GM20000 (cell line): ENCODE measurements at regions not wholly inside any gene's neighbourhood (a gene's known extent, or its start where the extent isn't known, plus 50 kb on each side); places are given as distances from the start of the nearest gene placed in this dataset.

ENCODE experiments used
- DNase-seq: peaks from one replicate; pipeline ENCODE4 v3.0.0; 2012; ENCODE audit warnings: low spot score
- CTCF ChIP-seq: IDR thresholded peaks from 2 replicates; pipeline ENCODE4 v1.5.1; 2012; ENCODE audit warnings: mild to moderate bottlenecking, control low read depth; ENCODE audit errors: extremely low read depth, missing control alignments

- DNase-seq: no peak
- no peak for TF ChIP-seq CTCF
Observed at GRCh38 chr1:30268923-30269666, 454.3 kb downstream of the MATN1 start.

- TF ChIP-seq CTCF: no peak
- no peak for DNase-seq
Observed at GRCh38 chr1:30267856-30268255, 455.5 kb downstream of the MATN1 start.

- TF ChIP-seq CTCF: no peak
- no peak for DNase-seq
Observed at GRCh38 chr1:30267046-30267445, 456.3 kb downstream of the MATN1 start.

- no peak for TF ChIP-seq CTCF
- DNase-seq: no peak
Observed at GRCh38 chr1:30265127-30266070, 458.0 kb downstream of the MATN1 start.

GRCh38 chr1:30264672-30265025 lies 458.7 kb downstream of the MATN1 start:
- no peak for TF ChIP-seq CTCF
- DNase-seq: no peak

GRCh38 chr1:30263888-30264671 lies 459.3 kb downstream of the MATN1 start:
- no peak for DNase-seq
- TF ChIP-seq CTCF: no peak

GRCh38 chr1:30263405-30263804 lies 460.0 kb downstream of the MATN1 start:
- no peak for DNase-seq
- no peak for TF ChIP-seq CTCF
